ENCODE measurements at regions not wholly inside any gene's neighbourhood (a gene's known extent, or its start where the extent isn't known, plus 50 kb on each side); places are given as distances from the start of the nearest gene placed in this dataset.
"Not testable (repeated sequence)": the region's sequence is repeated elsewhere in the genome, so short reads cannot be mapped to it uniquely, and the experiment has no call there.

GRCh38 chr4:168008112-168008511 is 84.2 kb upstream of the ANXA10 start:
- TF ChIP-seq ZNF565 (CRISPR knock-in tag; conservative IDR thresholded peaks at IDR 0.05; ENCODE audit: low read depth); GLIS3 (CRISPR knock-in tag; IDR thresholded peaks at IDR 0.05); CSRNP3 (CRISPR knock-in tag; IDR thresholded peaks at IDR 0.05): not testable (repeated sequence)

Data from SK-N-SH treated with all-trans-retinoic acid at 6 μM for 48 hours (cell line).